CD4-positive, alpha-beta T cell treated with Interleukin-17A for 1 hour (primary cell): ENCODE measurements at regions not wholly inside any gene's neighbourhood (a gene's known extent, or its start where the extent isn't known, plus 50 kb on each side); places are given as distances from the start of the nearest gene placed in this dataset.
A peak's percentile ranks its signal among the peaks of the same experiment; 100 is the strongest.

Experiments used
- DNase-seq: peaks from one replicate; pipeline ENCODE4 v3.0.0-alpha.2; 2020

DNA sequence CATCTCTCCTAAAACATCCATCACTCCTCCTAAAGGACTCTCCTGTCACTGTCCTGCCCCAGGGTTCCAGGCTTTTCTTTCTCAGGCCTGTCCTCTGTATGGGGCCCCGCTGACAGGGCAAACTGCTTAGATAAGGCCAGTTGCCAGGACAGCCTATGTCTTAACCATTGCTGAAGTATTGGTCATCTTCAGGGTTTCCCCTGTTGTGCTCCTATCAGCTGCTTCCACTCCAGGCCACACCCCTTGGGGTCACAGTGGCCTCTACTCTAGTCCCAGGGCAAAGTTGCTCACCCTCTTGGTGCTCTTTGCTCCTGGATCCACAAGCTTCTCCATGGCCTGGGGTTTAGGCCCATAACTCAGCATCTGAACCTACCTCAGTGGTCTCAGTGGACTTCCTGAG, 138.0 kb upstream of the PJA1 start:
- no peak for DNase-seq

DNA sequence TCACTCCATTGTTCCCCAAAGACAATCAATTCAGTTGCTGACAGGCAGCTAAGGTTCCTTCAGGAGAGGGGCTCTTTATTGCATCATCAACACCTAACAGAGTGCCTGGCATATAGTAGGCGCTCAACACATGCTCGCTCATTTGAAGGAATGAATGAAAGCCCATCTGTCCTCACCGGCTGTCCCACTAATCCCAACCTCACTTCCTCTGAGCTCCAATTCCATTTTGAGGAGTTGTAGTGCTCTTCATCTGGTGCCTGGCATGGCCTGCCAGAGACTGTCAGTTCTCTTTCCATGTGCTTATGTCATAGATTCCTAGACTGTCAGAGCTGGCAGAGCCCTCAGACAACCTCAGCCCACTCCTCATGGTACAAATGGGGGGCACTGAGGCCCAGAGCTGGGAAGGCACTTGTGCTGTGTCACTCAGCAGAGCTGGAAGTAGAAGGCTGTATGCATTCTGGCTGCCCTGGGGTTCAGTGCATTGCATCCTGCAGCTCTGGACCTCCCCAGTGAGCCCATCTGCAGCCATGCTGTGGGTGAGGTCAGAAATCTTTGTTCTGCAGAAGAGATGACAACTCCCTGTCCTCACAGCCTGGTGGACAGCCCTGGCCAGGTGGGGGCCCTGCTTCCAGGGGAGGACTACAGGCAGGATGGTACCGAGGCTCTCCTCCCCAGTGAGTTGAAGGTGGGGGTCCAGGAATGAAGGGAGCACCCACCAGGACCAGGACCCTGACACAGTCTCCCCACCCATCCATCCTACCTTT, 134.9 kb upstream of the PJA1 start:
- DNase-seq: no peak

DNA sequence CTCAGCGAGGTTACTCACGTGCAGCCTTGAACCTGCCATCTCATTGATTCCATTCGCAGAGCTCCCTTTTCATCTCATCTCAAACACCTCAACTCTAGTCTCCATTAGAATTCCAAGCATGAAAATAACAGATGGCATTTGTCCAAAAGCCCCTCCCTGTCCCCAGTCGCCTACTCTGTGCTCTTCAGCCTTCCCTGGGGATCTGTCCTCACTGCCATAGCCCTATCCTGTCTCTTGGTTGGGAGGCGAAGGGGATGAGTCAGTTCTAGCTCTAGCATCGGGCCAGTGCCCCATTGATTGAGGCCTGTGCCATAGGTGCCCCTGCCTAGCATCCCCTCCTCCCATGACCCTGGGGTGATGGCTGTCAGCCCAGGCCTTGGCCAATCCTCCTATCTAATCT, 134.0 kb upstream of the PJA1 start:
- no peak for DNase-seq

DNA sequence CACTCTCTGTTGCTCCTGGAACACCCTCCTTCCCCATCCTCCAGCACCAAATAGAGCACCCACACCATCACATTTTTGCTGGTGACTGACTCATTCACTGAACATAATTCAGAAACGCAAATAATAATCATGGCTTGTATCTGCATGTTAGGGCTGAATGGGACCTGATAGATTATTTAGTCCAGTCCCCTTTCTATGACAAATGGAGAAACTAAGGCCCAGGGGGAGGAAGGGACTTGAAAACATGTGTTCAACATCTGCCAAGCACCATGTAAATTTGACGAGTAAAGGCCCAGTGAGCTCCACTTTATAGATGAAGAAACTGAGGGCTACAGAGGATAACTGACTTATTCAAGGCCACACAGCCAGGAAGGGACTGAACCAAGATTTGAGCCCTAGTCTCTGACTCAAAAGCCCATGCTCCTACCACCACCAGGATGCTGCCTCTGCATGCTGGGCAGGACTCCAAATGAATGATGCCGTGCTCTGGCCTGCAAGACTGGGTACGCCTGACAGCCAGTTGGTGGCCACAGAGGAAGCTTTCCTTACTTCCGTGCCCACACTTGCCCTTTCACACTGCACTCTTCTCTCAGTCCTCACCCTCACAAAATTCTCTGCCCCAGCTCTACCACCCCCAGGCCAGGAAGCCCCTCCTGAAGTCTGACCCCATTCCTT, 133.3 kb upstream of the PJA1 start:
- no peak for DNase-seq

DNA sequence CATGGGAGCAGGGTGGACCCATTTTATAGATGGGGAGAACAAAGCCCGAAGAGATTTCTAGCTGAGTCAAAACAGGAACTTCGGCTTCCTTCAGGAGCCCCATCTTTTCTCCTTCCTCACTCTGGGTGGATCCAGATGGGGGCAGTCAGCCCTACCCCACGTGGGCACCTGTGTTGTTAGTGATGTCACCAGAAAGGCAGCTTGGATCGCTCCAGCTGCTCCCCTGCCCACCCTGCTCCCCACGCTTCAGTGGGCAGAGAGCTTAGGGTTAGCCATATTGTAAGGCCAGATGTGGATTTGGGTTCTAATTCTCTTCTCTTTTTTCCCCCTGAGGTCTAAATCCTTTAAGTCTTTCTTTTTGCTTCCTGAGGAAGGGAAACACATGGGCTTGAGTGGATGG, 132.3 kb upstream of the PJA1 start:
- no peak for DNase-seq

DNA sequence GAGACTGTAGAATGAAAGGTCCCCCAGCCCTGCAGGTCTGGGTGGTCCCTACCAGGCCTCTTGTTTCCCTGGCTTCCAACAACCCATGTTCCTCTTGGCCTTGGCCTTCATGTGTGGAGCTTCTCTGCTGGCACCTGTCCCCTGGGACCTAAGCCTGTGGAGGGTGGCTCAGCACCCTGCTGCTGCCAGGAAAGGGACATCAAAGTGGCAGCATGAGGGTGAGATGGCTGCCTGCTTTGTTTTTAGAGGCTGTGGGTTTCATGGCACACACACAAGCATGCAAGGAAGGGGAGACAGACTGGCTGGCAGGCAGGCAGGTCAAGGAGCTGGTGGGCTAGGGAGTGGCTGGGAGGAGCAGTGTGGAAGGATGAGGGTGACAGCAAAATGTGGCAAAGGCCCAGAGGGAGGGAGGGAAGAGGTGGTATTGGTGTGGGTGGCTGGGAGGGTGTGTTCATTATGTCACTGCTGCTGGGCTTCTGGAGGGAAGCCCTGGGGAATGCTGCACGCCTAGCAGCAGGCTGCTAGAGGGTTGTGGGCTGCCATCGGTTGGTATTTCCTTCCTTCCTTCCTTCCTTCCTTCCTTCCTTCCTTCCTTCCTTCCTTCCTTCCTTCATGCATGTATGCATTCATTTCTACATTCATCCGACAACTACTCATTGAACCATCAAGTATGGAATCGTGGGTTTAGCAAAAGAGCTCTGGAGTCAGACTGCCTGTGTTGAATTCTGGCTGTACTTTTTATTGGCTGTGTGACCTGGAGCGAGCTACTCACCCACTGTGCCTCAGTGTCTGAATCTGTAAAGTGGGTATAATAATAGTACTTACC, 128.7 kb upstream of the PJA1 start:
- DNase-seq: no peak

DNA sequence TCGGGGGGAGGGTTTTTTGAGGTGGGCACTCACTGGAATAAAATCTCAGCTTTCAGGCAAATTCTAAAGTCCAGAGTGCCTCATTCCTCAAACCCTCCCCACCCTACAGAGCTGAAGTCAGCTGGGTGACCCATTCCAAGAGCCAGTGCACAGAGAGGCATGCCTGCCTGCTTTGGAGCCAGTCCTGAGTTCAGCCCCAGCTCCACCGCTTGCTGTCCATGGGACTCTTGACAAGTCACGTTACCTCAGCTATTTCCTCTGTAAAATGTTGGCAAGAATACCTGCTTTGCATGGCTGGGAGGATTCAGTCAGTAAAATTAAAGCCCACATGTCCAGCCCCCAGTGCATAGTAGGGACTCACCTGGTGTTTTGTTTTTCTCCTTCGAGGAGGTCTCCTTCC, 125.9 kb upstream of the PJA1 start:
- no peak for DNase-seq

DNA sequence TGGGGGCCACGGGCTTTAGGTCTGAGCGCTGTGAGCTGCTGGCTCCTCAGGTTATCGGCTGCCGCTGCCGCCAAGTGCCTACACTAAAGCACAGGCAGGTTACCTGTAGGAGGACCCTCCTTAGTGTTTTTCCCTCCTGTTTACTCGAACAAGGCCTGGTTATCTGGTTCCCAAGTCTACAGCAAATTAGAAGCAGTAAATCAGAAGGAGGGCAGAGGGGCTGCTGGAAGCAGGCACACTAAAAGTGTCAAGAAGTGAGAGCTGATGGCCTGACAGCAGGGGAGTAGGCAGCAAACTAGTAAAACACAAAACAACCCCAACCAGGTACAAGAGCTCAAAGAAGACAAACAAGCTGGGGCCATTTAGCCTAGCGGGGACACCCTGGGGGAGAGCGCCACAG, 125.0 kb upstream of the PJA1 start:
- DNase-seq: no peak

DNA sequence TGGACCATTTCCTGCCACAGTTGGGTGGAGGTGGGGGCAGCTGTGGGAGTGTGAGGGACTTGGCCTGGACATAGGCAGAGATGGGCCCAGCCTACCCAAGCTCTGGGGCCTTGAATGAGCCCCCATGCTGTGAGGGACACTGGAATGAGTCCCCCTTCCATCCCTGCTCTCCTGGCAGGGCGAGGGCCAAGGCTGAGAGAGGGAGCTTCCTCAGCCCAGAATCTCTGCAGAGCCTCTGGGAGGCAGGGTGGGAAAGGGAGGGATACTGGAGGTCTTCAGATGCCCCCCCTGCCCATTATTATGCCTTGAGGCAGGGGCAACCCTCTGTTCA, 124.5 kb upstream of the PJA1 start:
- no peak for DNase-seq

DNA sequence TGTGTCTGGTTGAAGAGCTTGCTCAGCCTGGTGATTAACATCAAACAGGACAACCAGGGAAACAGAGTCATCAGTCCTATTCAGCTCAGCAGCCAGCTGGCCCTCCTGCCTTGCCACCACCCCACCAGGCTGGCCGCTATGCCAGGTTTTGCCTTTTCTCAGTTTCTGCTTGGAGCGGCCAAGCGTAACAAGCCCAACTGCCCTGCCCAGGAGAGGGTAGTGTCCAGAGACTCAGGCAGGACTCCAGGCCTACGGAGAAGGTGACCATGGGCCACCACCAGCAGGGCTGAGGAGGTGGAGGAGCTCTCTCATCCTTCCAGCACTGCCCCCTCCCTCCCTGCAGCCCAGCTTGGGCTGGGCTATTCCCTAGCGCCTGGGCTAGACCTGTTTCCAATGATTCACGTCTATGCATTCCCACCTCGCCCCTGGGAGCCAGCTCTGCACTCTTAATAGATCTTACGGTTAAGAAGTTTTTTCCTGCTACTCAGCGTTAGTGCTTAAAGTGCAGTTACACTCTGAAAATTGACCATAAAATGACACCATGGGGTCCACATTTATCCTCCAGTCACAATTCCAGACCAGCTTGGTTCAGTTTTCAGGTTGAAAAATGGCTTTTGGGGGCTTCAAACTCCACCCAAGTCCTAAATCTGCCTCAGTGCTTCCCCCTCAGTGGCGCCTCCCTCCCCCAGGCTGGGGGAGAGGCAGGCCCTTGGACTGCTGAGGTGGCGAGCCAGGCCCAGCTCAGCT, 124.0 kb upstream of the PJA1 start:
- no peak for DNase-seq

DNA sequence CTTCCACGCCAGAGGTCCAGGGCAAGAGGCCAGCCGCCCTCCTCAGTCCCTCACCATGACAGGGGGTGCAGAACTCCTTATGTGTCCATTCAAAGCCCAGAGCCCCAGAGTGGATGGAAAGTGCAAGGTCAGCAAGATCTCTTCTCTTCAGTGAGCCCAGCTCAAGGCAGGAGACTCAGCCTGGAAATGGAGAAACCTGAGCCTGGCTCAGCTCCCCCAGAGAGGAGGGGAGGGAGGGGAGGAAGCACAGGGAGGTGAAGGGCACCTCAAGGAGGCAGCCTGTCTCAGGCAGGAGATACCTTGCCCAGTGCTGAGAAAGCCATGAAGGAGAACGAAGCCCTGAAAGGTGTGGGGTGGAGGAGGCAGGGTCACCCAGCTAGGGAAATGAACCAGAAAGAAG, 121.8 kb upstream of the PJA1 start:
- DNase-seq: no peak

DNA sequence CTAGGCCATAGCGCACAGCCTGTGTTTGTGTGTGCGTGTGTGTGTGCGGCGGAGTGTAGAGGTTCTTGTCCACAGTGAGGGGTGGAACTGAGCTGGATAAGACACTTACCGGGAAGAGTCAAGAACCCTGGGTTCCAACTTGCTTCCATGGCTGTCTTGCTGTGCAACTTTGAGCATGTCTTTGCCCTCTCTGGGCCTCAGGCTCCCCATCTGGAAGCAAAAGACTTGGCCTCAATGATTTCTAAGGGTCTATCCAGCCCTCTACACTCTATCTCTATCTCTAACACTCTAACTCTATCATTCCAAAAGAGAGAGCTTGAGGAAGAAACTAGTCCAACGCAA, 121.3 kb upstream of the PJA1 start:
- DNase-seq: no peak

DNA sequence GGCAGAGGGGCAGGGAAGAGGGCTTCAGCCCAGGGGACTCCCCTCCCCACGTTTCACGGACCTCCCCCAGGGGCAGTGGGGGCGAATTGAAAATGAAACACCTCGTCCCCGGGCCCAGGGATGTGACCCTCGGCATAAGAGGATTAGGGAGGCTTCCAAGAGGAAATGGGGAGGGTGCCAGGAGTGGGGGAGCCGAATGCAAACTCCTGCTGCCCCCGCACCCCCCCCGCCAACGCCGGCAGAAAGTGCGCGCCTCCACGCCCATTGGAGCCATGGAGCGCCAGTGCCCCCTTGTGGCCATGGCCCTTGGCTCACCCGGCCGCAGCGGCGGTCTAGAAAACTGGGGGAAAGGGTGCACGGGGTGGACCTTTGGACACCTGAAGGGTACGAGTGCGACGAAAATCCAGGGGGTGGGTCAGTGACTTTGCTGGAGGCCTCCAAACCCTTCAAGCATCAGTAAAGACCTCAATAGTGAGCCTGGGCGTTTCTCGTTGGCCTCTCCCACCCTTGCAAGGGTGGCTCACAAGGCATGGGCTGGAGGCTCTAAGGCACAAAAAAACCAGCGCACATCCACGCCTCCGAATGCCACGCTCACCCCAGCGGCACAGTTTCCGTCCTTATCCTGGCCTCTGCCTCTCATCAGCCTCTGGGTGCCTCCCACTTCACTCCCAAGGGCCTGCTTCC, 120.8 kb upstream of the PJA1 start:
- DNase-seq: peak; percentile 41

DNA sequence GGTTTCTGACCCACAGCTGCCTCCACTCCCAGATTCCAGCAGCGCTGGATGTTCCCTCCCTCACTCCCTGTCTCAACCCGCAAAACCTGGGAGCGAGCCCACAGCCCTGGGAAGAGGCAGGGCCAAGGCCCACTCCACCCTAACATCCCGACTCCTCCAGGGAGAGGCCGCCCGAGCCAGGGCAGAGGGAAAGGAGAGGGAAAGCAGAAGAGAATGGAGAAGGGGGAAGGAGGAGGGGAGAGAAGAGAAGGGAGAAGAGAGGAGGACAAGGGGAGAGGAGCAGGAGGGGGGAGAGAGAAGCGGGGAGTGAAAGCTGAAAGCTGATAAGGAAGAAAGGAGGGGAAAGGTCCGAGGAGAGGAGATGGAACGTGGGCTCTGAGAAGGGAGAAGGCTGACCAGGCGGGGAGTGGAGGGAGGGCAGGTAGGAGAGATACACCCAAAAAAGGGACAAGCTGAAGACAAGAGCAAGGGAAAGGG, 120.2 kb upstream of the PJA1 start:
- no peak for DNase-seq

DNA sequence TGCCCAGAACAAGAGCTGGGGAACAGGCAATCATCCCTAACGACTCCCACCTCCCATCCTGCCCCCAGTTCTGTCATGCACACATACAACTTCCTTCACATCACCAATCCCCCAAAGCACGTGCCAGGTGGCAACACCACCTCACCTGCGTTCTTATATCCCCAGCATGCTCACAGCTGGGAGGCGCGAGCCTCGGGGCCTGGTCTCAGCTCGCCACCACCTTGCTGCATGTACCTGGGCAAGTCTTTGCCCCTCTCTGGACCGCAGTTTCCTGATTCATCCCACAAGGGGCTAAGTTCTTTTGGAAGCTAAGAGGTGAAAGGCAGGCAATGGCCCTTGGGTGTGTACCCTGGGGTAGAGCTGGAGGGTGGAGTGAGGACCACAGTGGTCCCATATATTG, 119.2 kb upstream of the PJA1 start:
- no peak for DNase-seq

DNA sequence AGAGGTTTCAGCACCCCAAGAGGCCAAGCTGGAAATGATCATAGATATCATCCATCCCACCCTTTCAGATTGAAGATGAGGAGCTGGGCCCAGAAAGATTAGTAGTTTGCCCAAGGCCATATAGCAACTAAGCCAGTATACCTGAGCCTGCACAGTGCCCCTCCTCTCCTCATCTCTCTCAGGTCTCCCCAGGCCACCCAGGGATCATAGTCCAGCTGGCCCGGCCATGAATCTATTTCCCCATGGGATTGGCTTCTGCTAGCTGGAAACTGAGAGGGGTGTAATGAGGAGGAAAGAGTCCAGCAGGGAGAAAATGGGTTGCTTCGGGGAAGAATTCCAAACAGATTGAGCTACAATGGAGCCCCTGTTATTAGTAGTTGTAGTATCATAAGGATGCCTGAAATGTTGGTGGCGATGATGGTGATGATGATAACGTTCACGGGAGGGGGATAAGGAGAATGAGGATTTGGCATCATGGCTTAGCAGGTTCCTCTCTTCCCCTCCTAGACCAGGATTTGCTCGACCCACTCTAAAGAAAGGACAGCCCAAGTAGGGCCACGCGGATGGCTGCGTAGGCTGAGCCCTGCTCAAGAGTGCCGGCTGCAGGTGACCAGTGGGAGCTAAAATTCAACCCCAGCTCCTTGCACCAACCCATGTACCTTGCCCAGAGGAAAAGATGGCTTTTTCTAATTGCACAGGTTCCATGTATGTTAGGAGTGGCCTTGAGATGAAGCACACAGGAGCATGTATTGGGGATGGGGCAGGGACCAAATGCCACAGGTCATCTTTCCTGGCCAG, 117.8 kb upstream of the PJA1 start:
- DNase-seq: no peak

DNA sequence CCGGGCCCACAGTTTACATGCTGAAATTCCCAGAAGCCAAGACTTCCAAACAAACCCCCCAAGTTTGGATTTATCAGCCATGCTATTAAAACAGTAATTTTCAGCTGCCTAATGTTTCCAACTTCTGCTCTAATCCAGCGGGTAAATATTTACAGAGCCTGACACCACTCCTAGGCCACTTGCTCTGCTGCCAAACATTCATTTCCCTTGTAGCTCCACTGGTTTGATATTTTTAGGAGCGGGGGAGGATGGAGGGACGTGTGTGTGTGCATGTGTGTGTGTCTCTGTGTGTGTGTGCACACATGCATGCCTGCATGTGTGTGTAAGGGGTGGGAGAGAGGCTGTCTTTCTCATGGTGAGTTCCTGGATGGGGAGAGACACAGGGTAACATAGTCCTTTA, 115.7 kb upstream of the PJA1 start:
- no peak for DNase-seq

DNA sequence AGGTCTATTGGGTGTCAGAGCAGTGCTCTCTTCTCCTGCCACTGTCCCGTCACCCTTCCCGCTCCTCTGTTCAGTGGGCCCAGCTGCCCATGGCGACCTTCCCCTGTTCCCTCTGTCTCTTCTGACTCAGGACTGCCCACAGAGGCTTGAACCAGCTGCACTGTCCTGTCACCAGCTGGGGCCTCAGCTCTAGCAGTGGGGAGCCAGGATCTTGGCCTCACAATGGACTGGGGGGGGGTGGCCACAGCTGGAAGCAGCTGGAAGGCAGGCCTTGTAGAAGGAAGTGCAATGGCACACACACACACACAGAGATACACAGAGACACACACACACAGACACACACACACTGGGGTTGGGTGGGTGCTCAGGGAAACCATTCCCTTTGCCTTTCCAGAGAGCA, 114.0 kb upstream of the PJA1 start:
- no peak for DNase-seq

DNA sequence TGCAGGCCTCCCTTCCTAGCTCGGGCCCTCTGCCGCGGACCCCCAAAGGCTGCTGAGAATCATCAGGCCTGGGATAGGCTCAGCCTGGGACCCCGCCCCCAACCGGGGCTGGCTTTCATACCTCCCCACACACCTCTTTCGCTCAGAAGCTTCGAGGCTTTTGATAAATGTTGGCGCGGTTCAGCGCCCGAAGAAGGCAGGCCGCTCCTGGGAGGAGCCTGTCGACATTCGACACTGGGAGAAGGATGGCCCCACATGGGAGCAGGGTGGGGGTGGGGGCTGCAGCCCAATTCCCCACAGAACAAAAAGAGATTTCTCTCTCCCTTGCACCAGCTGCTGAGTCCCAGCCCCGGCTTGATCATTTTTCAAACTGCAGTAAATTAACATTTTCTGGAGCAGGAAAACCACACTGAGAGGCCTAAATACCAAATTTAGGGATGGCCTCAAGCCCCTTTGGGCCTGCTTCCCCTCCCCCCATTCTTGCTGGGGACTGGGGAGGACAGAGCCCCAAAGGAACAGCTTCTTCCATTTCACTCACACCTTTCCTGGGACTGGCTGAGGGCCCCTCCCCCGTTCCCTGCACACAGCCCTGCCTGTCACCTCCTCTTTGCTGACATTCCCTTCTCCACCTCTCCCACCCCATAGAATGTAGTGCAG, 112.9 kb upstream of the PJA1 start:
- DNase-seq: no peak

DNA sequence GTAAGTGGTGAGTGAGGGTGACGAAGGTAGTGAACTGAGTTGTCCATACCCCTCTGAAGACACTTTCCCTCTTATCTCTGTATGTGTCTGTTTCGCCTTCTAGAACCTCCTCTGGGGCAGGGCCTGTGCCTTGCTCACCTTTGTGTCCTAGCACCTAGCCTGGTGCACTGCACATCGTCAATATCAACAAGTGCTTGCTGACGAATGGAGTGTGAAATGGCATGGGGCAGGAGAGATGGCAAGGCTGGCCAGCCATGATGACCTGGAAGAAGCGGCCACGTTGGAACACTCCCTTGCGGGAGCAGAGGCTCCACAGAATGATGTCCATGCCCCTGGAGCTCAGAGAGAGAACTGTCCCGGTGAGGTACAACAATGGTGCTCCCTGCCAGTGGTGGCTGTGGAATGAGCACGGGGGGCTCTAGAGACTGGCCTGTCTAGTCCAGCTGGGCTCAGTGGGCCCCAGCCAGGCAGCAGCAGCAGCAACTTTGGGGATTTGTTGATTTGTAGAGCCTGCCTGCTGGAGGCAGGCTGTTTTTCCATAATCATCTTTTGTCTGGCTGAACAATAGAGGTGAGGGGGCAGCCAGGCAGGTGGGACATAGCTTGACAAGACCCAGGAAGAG, 112.2 kb upstream of the PJA1 start:
- DNase-seq: no peak

DNA sequence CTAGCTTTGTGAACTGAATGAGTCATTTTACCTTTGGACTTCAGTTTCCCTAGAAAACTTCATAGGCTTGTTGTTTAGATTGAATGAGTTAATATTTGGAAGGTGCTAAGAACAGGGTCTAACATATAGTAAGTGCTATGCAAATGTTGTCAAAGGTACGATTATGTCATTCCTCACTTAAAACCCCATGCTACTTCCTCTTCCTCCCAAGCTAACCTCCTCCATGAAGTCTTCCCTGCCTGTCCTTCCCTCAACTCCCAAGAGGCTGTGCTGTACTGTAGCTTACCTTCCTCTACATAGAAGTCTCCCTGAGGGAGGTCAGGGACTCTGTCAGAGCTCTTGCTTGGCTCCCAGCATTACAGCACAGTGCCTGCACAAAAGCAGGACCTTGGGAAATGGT, 103.4 kb upstream of the PJA1 start:
- DNase-seq: no peak
